DND-41 (cell line): ENCODE measurements at regions not wholly inside any gene's neighbourhood (a gene's known extent, or its start where the extent isn't known, plus 50 kb on each side); places are given as distances from the start of the nearest gene placed in this dataset.

Experiments used
- EZH2 ChIP-seq: IDR thresholded peaks from 3 replicates; pipeline ENCODE4 v1.6.1; 2012; ENCODE audit warnings: borderline replicate concordance, low read depth, mild to moderate bottlenecking, moderate library complexity, low read length, inconsistent platforms; ENCODE audit not compliant: severe bottlenecking
- TF ChIP-seq, protein P1 (sequence below): IDR thresholded peaks from 2 replicates; pipeline ENCODE4 v1.5.1; 2012; ENCODE audit warnings: borderline replicate concordance, low read length, moderate library complexity, mild to moderate bottlenecking; ENCODE audit not compliant: poor library complexity, severe bottlenecking; ENCODE audit errors: extremely low read depth

DNA sequence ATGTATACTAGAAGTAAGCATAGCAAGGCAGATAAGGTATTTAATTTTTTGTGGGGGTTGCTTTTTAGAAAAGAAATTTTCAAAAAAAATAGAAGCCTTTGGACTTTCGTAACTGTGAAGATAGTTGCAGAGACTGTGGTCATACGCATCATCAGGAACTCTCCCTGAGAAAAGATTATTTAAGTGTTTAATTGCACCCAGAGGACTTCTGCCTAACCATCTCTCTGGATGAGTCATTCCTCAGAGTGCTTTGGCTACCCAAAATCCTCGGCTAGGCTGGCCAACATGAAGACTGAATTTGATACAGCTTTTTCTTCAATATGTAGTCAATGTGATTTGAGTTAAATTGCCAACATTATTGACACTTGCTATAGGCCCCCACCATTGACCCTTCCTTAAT lies 296.4 kb downstream of the TLR4 start:
- TF ChIP-seq, protein P1, sequence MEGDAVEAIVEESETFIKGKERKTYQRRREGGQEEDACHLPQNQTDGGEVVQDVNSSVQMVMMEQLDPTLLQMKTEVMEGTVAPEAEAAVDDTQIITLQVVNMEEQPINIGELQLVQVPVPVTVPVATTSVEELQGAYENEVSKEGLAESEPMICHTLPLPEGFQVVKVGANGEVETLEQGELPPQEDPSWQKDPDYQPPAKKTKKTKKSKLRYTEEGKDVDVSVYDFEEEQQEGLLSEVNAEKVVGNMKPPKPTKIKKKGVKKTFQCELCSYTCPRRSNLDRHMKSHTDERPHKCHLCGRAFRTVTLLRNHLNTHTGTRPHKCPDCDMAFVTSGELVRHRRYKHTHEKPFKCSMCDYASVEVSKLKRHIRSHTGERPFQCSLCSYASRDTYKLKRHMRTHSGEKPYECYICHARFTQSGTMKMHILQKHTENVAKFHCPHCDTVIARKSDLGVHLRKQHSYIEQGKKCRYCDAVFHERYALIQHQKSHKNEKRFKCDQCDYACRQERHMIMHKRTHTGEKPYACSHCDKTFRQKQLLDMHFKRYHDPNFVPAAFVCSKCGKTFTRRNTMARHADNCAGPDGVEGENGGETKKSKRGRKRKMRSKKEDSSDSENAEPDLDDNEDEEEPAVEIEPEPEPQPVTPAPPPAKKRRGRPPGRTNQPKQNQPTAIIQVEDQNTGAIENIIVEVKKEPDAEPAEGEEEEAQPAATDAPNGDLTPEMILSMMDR: no peak
- no peak for TF ChIP-seq EZH2
